Natural killer cell treated with Interleukin-12 subunit alpha and Interleukin-12 subunit beta and Interleukin-15 and Interleukin-18, amount 100 ng/mL, for 72 hours (primary cell): ENCODE measurements at regions not wholly inside any gene's neighbourhood (a gene's known extent, or its start where the extent isn't known, plus 50 kb on each side); places are given as distances from the start of the nearest gene placed in this dataset.

Experiments
- ATAC-seq, 2 donors: fragments of 150-1000 bp; cut with Tn5 transposase in 1 of 2; sonication (Bioruptor Pico), chemical (Tn5 transposase) in 1 of 2; 2 replicates each; pipeline ENCODE4 v1.10.0; 2021
- DNase-seq: peaks from one replicate; pipeline ENCODE4 v3.0.0; 2022; ENCODE audit warnings: low spot score
- H3K27ac Mint-ChIP-seq, 2 donors: 1 replicate in 1 of 2; 2 replicates in 1 of 2; pipeline ENCODE4 v1.8.0; 2022; ENCODE audit warnings: mixed read lengths in 2 of 2, mild to moderate bottlenecking in 1 of 2, moderate library complexity in 1 of 2
- H3K27me3 Mint-ChIP-seq, 2 donors: 1 replicate in 1 of 2; 2 replicates in 1 of 2; pipeline ENCODE4 v1.8.0; 2022; ENCODE audit warnings: mixed read lengths in 2 of 2
- H3K36me3 Mint-ChIP-seq: one replicate; pipeline ENCODE4 v1.8.0; 2022; ENCODE audit warnings: mixed read lengths
- H3K4me1 Mint-ChIP-seq, 2 donors: 1 replicate in 1 of 2; 2 replicates in 1 of 2; pipeline ENCODE4 v1.8.0; 2022; ENCODE audit warnings: low read depth in 2 of 2, mixed read lengths in 2 of 2, mild to moderate bottlenecking in 1 of 2
- H3K4me3 Mint-ChIP-seq: one replicate; pipeline ENCODE4 v1.8.0; 2022; ENCODE audit warnings: mixed read lengths
- H3K9me3 Mint-ChIP-seq: 2 replicates; pipeline ENCODE4 v1.8.0; 2022; ENCODE audit warnings: mixed read lengths

- Mint-ChIP-seq H3K27ac (no peak overlapping the region), H3K27me3 (no peaks in the 10 kb centered on the region), H3K4me3 (no peak overlapping the region), H3K9me3 (no peaks in the 10 kb centered on the region), H3K4me1 (no peaks in the 10 kb centered on the region), H3K36me3 (no peaks in the 10 kb centered on the region)
- ATAC-seq (no peak), DNase-seq (no peak)
Measured at GRCh38 chr7:54837168-54837567, 78.2 kb upstream of the SEC61G start.

DNA sequence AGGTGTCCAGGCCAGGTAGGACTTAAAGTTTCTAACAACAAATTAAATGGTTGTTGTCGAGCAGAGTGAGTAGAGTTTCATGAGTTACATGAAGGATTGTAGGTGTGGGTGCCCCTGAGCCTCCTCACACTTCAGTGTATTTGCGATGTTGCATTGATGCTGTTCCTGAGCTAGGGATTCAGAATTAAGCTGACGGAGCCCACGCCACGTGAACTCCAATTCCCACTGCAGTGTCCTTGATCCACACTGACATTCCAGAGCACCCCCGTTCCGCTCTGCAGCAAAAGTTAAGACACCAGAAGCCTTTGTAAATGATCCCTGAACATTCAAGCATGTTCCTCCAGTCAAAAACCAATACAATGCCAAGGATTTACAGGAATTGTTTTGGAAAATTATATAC is 78.8 kb upstream of the SEC61G start:
- Mint-ChIP-seq H3K27ac (no peak overlapping the region), H3K4me1 (no peaks in the 10 kb centered on the region), H3K9me3 (no peaks in the 10 kb centered on the region), H3K27me3 (no peaks in the 10 kb centered on the region), H3K36me3 (no peaks in the 10 kb centered on the region), H3K4me3 (no peak overlapping the region)
- DNase-seq (no peak), ATAC-seq (no peak)

DNA sequence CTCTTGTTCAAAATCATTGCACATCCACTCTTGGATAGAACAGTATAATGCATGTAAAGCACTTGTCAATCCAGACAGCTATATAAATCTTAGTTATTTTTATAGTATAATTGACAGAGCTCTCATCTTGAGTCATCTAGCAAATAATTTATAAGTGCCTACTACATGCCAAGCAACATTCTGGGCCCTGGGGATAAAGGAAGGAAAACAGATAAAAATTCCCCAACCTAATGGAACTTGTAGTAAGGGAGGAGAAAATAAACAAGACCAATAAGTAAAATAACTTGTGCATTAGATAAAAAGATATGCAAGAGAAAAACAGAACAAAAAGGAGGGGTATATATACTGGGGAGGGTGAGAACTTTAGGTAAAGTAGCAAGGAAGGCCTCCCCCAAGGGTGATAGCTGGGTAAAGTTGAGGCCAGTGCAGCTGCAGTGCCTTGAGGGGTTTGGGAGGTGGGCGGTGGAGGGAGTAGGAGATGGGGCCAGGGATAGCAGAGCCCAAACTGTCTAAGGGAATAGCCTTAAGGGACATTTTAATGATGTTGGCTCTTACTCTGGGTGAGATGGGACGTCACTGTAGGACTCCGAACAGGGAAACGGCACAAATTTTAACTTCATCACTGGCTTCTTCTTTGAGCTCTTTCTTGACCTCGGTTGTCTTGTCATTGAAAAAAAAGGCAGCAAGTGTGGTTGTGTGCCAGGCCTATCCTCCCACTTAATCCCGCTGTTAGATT is 79.3 kb upstream of the SEC61G start:
- Mint-ChIP-seq H3K9me3 (no peaks in the 10 kb centered on the region), H3K36me3 (no peaks in the 10 kb centered on the region), H3K4me1 (no peaks in the 10 kb centered on the region), H3K27me3 (no peaks in the 10 kb centered on the region), H3K27ac (no peak overlapping the region), H3K4me3 (no peak overlapping the region)
- DNase-seq, result no peak
- ATAC-seq, result no peak

- no peak overlapping the region for H3K4me3 Mint-ChIP-seq
- DNase-seq, result no peak
- H3K27me3 Mint-ChIP-seq, result no peaks in the 10 kb centered on the region
- H3K4me1 Mint-ChIP-seq, result no peaks in the 10 kb centered on the region
- H3K27ac Mint-ChIP-seq, result no peak overlapping the region
- H3K9me3 Mint-ChIP-seq, result no peaks in the 10 kb centered on the region
- peak in 1 of 2 donors; percentile 40 for ATAC-seq
- no peaks in the 10 kb centered on the region for H3K36me3 Mint-ChIP-seq
Measured at GRCh38 chr7:54839575-54840213, 80.7 kb upstream of the SEC61G start.

DNA sequence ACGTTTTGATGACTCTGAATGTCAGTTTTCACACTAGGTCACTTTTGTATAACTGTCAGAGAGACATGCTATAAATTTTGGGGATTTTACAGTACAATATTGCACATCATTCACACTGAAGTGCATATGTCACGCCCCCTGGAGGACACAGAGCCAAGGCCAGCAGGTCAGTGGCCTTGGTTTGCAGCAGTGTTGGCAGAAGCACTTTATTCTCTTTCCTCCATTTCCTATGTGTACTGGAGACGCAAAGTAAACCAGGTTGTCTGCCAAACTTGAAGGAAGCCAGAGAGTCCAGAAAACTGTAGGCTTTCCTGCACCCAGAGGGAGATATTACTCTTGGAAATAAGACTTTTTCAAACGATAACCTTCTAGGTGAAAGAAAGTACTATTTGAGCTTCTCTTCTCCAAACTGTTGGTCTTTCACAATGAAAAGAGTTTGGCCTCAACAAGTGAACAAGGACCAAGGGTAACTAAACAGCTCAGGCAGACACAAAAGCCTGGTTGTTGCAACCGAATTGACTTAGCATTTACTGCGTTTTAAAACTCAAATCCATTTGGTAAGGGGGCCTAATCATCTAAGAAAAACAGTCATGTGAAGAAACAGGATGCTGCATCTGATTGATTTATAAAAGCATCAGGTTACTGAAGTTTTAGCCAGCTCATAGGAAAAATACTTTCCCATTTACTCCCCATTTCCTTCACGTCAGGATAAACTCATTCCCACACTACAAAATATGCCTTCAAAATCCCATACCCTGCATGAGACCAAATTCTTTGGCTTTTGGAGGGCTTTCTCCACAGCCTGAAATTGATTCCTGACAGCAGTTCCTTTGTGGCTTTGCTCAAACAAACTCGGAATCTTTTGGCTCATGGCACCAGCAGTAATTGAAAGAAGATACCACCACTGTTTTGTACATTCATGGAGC is 83.0 kb upstream of the SEC61G start:
- no peaks in the 10 kb centered on the region for H3K9me3 Mint-ChIP-seq
- H3K4me3 Mint-ChIP-seq, result no peak overlapping the region
- H3K36me3 Mint-ChIP-seq, result no peaks in the 10 kb centered on the region
- DNase-seq (no peak), ATAC-seq (no peak)
- no peaks in the 10 kb centered on the region for H3K27me3 Mint-ChIP-seq
- no peaks in the 10 kb centered on the region for H3K4me1 Mint-ChIP-seq
- H3K27ac Mint-ChIP-seq, result no peak overlapping the region

- no peak overlapping the region for H3K27ac Mint-ChIP-seq
- ATAC-seq, result no peak
- DNase-seq, result no peak
- no peaks in the 10 kb centered on the region for H3K27me3 Mint-ChIP-seq
- no peaks in the 10 kb centered on the region for H3K4me1 Mint-ChIP-seq
- no peak overlapping the region for H3K4me3 Mint-ChIP-seq
- H3K9me3 Mint-ChIP-seq, result peaks cover 3% of the 10 kb centered on the region
- no peaks in the 10 kb centered on the region for H3K36me3 Mint-ChIP-seq
Measured at GRCh38 chr7:54843841-54844355, 84.9 kb upstream of the SEC61G start.

GRCh38 chr7:54846273-54846672 is 87.3 kb upstream of the SEC61G start:
- H3K36me3 Mint-ChIP-seq, result peaks cover 7% of the 10 kb centered on the region
- ATAC-seq, result no peak
- H3K4me1 Mint-ChIP-seq, result no peaks in the 10 kb centered on the region
- peaks cover 3% of the 10 kb centered on the region for H3K9me3 Mint-ChIP-seq
- H3K4me3 Mint-ChIP-seq, result no peak overlapping the region
- no peaks in the 10 kb centered on the region for H3K27me3 Mint-ChIP-seq
- no peak overlapping the region for H3K27ac Mint-ChIP-seq
- no peak for DNase-seq

- Mint-ChIP-seq H3K27ac (no peak overlapping the region), H3K9me3 (peaks cover 6% of the 10 kb centered on the region), H3K4me1 (no peaks in the 10 kb centered on the region), H3K4me3 (no peak overlapping the region), H3K27me3 (peaks cover 0 to 8% of the 10 kb centered on the region in 2 donors), H3K36me3 (peaks cover 7% of the 10 kb centered on the region)
- no peak for DNase-seq
- ATAC-seq, result no peak
Measured at GRCh38 chr7:54847921-54848320, 88.9 kb upstream of the SEC61G start.

GRCh38 chr7:54856856-54857255 is 97.8 kb upstream of the SEC61G start:
- ATAC-seq, result no peak
- peaks cover 0 to 40% of the 10 kb centered on the region in 2 donors for H3K27me3 Mint-ChIP-seq
- peaks cover 6% of the 10 kb centered on the region for H3K36me3 Mint-ChIP-seq
- no peak overlapping the region for H3K27ac Mint-ChIP-seq
- H3K4me1 Mint-ChIP-seq, result no peaks in the 10 kb centered on the region
- no peak overlapping the region for H3K4me3 Mint-ChIP-seq
- peaks cover 27% of the 10 kb centered on the region for H3K9me3 Mint-ChIP-seq
- no peak for DNase-seq

- H3K4me1 Mint-ChIP-seq, result no peaks in the 10 kb centered on the region
- DNase-seq (no peak), ATAC-seq (no peak)
- H3K4me3 Mint-ChIP-seq, result no peak overlapping the region
- peaks cover 0 to 43% of the 10 kb centered on the region in 2 donors for H3K27me3 Mint-ChIP-seq
- peaks cover 27% of the 10 kb centered on the region for H3K9me3 Mint-ChIP-seq
- H3K27ac Mint-ChIP-seq, result no peak overlapping the region
- peaks cover 6% of the 10 kb centered on the region for H3K36me3 Mint-ChIP-seq
Measured at GRCh38 chr7:54857294-54857693, 98.3 kb upstream of the SEC61G start.

DNA sequence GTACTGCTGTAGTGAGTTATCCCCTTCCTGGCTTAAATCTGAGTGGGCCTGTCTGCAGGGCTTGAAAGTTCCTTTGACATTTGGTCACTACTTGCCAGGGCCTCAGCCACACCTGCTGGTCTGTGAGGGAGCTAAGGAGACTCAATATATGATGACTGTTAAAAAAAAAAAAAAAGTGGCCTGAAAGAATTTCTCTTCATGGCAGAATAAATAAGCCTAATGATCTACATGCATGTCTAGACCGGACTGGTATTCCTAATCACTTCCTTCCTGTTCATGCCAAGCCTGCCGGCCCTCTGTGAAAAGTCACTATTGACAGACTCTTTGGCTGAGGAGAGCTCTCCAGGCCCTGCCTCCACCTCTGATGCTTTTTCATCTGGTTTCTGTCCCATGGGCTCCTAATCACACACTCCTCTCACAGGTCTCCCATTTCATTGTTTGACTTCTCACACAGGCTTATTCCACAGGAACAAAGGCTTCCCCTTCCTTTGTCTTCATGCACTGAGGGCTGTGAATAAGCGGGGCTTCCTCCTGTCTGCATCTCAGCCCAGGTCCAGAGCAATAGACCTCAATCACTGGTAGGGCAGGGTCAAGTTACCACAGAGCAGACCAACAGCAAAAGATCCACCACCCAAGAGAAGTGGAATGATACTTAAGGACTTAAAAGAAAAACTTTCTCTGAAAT is 99.1 kb upstream of the SEC61G start:
- H3K4me3 Mint-ChIP-seq, result no peak overlapping the region
- H3K9me3 Mint-ChIP-seq, result peaks cover 24% of the 10 kb centered on the region

DNA sequence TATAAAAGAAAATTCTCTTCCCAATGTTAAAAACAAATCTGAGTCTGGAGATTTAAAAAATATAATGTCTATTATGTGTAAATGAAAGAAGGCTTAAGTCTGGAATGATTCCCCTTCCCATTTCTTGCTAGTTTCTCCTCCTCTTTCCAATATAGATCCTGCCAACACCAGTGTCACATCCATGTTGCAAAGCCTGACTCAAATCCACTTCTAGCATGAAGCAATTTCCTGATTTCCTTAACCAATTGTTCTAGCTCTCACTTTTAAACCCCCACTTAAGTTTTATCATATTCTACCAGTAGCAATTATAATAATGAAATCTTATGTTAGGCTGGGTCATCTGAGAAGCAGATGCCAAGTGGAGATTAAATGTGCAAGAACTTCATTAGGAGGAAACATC is 100.1 kb upstream of the SEC61G start:
- H3K9me3 Mint-ChIP-seq, result peaks cover 16% of the 10 kb centered on the region
- no peak overlapping the region for H3K27ac Mint-ChIP-seq
- DNase-seq (no peak), ATAC-seq (no peak)
- no peak overlapping the region for H3K4me3 Mint-ChIP-seq
- no peaks in the 10 kb centered on the region for H3K36me3 Mint-ChIP-seq
- H3K4me1 Mint-ChIP-seq, result no peaks in the 10 kb centered on the region
- H3K27me3 Mint-ChIP-seq, result peaks cover 0 to 32% of the 10 kb centered on the region in 2 donors

More for the DNA sequence above, 99.1 kb upstream of the SEC61G start:
- no peak overlapping the region for H3K27ac Mint-ChIP-seq
- peaks cover 6% of the 10 kb centered on the region for H3K36me3 Mint-ChIP-seq
- H3K27me3 Mint-ChIP-seq, result peaks cover 0 to 39% of the 10 kb centered on the region in 2 donors
- no peak for ATAC-seq
- no peaks in the 10 kb centered on the region for H3K4me1 Mint-ChIP-seq
- DNase-seq, result no peak

DNA sequence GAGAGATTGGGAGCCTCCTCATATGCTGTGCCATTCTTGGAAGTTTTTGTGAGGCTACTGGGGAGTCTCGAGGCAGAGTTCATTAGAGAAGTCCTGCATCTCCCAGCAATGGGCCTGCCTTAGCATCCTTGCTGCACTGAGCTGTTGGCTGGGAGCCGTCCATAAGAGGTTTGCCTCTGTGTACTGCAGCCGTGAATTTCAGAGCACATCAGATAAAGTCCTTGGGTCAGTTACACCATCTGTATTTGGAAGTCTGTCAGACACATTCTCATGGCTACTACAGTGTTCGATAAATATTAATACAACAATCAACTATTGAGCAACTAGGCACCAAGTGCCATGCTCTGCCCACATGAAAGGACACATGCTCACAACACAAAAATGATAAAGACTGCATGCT is 100.5 kb upstream of the SEC61G start:
- H3K4me1 Mint-ChIP-seq, result no peaks in the 10 kb centered on the region
- no peaks in the 10 kb centered on the region for H3K36me3 Mint-ChIP-seq
- H3K27ac Mint-ChIP-seq, result no peak overlapping the region
- peaks cover 13% of the 10 kb centered on the region for H3K9me3 Mint-ChIP-seq
- DNase-seq (no peak), ATAC-seq (no peak)
- H3K27me3 Mint-ChIP-seq, result peaks cover 0 to 29% of the 10 kb centered on the region in 2 donors
- no peak overlapping the region for H3K4me3 Mint-ChIP-seq
